Skin of body (tissue), 1 donor: ENCODE measurements at regions not wholly inside any gene's neighbourhood (a gene's known extent, or its start where the extent isn't known, plus 50 kb on each side); places are given as distances from the start of the nearest gene placed in this dataset.
"Not testable (repeated sequence)": the region's sequence is repeated elsewhere in the genome, so short reads cannot be mapped to it uniquely, and the experiment has no call there.

Experiments used
- DNase-seq: peaks from one replicate; lab custom pipeline; 2025; lab: John Stamatoyannopoulos, UW

DNA sequence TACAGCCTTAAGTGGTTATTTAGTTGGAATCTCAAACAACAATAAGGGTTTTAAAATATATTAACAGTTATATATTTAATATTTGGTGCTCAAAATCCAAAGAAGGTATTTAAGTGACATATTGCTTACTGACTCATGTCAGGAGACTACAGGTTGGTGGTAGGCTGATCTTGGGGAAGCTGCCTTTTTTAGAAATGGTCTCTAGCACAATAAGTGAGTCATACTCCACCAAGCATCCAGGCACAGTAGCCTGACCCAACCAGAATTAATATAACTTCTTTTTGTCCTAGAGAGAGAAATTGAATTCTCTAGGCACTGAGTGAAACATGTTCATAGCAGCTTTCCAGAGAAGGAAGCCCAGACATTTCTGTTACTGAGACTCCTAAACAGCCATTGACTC lies 868.5 kb upstream of the TENM4 start:
- DNase-seq: no peak

DNA sequence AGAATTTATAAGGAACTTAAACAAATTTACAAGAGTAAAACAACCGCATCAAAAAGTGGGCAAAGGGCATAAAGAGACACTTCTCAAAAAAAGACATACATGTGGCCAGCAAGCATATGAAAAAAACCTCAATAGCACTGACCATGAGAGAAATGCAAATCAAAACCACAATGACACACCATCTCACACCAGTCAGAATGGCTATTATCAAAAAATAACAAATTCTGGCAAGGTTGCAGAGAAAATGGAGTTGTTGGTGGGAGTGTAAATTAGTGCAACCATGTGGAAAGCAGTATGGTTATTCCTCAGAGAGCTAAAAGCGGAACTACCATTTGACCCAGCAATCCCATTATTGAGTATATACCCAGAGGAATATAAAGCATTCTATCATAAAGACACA lies 866.8 kb upstream of the TENM4 start:
- DNase-seq: no peak

DNA sequence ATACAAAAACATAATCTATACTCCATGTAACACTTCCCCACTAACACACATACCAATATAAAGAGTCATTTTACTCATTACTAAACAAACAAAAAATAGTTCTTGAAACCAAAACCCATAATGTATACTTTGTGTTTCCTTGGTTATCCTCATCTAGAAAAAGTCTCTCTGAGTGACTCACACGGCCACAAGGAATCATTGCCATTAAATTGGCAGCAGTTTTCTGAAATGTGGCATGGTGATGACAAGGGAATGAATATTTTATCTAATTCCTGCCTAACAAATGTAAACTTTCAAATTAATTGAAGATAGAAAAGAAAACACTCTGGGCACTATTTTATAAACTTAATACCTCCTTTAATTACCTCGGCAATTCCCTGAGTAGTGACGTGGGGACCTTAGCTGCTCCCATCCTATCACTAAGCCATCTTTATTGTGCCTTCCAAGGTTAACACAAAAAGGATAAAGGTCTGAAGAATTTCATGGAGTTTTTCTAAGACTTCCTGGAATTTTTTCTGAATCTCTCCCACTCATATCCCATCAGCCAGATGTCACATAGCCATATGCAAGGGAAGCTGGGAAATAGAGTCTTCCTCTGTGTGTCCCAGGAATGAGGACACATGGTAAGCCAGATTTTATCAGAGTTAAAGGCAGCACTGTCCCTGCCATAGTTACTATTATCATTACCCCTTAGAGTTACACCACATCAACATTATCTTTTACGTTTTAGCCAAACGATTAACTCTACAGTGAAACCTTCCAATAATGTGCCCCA lies 857.2 kb upstream of the TENM4 start:
- no peak for DNase-seq

DNA sequence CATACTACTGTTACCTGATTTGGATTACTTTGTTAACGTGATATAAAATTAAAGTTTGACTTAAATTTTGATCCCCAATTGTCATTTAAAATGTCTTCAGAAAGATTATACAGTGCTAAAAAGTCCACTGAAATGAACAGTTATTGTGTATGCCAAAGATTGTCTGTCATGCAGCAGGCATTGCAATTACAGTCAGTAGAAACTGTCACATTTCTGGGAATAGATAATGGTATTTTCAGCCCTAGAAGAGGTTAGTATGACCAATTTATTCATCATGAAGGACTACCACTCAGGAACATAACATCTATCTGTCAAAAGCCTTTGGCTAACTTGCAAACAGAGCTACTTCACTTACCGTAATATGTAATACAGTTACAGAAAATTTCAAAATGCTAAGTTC lies 852.5 kb upstream of the TENM4 start:
- no peak for DNase-seq

DNA sequence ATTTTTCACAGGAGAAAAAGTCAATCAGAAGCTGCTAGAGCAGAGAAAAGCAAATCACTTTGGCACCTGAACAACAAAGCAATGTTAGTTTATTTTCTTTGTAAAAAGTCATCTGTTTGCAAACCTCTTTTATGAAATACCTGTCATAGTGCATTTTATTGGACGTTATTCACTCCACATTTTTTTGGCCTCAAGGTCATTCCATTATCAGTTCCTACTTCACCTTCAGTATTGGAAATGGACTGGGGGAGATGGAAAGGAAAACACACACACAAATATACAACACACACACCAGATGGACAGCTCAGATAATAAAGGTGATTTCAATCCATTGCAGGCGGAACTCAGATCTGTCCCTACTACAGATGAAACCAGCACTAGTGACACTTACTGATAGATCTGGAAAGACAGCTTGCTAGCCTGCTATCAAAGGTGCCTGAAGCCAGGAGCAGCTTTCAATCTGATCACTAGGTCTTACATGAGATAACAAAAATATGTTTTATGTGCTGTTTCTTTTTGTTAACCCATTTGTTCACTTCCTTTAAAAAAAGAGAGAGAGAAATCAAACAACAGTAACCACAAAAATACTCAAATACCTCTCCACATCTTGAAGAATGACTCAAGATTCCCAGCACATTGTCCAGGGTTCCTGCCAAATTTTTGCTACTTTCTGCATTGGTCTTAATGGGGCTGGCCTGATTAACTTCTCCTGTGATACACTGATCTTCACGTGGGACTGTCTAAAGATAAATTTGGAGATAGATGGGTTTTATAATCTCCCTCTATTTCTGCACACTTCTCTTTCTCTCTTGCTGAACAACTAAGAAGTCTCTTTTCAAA lies 844.3 kb upstream of the TENM4 start:
- no peak for DNase-seq

DNA sequence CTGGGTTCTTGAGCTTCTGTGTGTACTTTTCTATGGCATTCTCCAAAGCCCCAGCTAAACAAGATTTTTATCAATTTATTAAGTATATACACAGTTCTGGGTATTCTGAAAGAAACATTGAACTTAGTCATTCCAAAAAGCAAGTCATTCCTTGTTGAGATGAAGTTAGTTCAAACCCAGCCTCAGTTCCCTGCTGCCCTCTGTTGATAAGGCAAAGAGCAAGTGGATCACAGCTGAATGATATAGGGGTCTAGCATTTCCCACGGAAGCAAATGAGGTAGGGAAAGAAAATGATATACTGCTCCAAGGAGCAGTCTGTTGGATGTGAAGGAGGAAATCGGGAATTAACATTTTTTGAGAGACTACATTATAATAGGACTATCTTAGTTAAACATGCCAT lies 841.8 kb upstream of the TENM4 start:
- DNase-seq: no peak

DNA sequence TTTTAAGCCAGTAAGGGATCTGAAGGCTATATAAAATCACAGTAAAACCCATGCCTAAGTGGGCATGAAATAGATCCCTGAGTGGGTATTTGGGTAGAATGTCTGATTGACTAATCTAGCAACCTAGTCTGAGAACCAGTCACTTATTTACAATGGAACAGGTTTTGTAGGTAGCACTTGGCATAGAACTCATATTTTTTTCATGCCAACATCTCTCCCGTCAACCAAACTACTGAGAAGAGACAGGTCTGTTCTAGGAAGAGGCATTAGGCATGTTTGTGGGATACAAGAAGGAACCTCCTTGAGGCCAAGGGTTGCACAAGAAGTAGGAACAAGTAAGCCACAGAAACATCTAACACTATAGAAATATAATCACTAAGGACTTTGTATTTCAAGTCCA lies 840.4 kb upstream of the TENM4 start:
- no peak for DNase-seq

DNA sequence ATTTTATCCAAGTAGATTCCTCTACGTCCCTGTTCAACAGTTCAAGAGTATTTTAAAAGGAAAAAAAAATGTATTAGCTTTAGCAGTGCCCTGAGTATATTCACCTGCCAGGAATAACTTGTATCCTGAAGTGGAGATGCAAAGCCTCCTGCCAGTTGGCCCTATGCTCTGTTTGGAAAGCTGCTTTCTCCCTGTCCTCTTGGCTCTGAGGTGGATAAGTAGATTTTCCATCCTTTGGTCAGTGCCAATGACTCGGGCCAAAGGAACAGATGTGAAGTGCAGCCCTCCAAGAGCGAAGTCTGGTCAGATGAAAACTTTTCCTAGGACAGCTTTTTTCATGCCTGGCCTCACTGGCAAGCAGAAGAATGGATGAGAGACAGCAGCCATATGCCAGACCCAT lies 839.9 kb upstream of the TENM4 start:
- DNase-seq: peak; percentile 38

DNA sequence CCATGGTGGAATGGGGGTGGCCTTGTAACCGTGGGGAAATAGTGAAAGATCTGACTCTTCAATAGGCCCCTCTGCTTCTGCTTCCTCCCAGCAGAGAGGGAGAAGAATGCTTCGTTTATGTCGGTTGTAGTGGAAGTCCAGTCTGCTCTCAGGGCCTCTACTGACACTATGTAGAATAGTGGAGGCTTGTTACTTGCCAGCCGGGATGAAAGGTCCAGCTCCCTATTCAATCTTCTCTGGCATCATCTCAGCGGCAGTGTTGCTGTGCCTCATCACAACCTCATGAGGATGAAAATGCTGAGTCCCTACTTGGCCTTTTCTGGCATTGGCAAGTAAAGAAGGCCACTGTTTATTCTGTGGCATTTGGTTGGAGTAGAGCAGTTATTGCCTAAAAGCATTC lies 820.9 kb upstream of the TENM4 start:
- no peak for DNase-seq

DNA sequence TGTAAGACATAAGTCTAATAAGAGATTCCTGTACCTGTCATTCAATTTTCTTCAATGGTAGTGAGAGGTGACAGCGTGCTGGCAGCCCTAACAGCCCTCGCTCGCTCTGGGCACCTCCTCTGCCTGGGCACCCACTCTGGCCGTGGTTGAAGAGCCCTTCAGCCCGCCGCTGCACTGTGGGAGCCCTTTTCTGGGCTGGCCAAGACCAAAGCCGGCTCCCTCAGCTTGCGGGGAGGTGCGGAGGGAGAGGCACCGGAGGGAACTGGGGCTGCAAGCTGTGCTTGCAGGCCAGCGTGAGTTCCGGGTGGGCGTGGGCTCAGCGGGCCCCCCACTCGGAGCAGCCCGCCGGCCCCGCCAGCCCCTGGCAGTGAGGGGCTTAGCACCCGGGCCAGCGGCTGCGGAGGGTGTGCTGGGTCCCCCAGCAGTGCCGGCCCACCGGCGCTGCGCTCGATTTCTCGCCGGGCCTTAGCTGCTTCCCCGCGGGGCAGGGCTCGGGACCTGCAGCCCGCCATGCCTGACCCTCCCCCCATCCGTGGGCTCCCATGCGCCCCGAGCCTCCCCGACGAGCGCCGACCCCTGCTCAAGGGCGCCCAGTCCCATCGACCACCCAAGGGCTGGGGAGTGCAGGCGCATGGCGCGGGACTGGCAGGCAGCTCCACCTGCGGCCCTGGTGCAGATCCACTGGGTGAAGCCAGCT lies 816.6 kb upstream of the TENM4 start:
- not testable (repeated sequence) for DNase-seq

DNA sequence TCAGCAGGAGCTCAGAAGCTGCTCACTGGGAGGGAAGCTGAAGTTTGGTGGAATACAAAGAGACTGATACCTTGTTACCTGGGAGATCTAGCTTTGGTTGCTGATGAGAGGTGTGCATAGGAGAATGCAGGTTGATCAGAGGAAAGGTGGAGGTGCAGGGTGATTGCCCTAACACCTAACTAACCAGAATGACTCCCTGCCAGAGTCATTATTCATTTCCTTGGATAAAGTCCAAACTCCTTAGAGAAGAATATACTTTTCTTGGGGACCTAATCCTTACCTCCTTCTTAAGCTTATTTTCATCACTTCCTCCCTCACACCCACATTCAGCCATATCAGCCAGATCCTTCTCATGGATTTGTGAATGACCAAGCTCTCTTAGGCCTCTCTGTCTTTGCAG lies 814.2 kb upstream of the TENM4 start:
- DNase-seq: no peak

DNA sequence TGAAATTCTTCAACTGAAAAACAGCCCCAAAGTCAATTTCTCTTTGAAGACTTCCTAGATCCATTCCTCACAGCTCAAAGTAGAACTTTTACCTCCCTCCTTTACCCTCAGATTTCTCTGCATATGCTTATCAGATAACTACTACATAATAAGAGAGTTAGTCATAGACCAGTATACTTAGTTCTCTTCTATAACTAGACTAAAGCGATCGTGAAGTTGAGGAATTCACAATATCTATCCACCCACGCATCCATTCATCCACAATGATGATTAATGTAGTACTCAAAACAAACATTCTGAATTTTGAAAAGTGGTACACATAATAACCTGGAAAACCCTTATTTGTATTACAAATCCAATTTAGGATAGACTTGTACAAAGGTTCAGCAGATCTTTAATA lies 800.9 kb upstream of the TENM4 start:
- DNase-seq: no peak

DNA sequence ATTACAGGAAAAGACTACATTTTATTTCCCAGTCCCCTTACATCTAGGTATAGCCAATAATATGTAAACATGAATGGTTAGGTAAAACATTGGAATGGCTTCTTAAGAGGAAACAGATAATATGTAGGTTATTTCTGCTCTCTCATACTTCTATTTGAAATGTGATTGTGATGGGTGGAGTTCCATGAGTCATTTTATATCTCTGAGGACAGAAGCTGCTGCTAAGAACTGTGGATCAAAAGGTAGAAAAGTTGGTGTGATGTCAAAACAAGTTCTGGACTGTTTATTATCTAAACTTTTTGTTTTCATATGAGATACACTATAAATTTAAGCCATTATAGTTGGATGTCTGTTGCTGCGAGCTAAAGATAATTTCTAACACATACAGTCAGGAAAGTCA lies 799.4 kb upstream of the TENM4 start:
- DNase-seq: no peak

DNA sequence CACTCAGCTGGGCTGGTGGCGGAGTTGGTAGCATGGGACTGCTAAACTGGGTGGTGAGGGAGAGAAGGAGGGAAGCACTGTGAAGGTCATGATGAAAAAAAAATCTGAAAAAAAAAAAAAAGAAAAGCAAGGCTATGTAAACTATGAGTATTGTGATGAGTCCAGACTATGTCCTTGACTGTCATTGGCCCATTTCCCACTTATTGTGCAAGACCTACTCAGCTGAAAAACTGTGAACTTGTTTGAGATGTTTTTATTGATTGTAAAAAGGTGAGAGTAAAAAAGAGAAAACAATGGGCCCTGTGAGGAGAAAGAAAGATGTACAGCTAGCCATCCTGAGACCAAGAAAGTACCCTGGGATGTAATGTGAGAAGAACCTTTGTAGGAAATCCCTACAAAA lies 798.4 kb upstream of the TENM4 start:
- DNase-seq: no peak

DNA sequence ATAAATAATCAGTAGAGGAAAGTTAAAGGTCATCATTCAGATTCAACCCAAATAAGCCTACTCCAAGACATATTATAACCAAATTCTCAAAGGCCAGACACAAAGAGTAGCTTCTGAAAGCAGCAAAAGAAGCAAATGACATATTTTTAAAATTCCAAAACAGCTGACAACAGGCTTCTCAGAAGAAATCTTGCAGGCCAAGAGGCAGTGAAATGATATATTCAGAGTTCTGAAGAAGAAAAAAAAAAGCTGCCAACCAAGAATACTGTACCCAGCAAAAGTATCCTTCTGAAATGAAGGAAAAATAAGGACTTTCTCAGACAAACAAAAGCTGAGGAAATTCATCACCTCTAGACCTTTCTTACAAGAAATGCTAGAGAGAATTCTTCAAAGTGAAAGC lies 787.1 kb upstream of the TENM4 start:
- DNase-seq: no peak

DNA sequence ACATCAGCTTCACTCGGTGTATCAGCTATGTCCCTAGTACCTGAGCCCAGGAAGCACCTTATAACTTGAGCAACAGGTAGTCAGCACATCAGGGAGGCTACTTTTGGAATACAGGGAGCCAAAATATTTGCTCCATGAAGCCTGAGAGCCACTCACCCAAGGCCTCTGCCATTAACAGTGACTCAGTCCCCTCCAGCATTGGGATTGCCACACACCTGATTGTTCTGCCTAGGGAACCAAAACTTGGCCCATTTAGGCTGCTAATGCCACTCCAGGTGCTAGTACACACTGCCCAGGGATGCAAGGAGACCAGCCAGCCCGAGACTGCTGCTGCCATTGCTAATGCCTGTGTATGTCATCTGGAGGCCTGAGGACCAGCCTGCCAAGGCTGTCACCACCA lies 773.6 kb upstream of the TENM4 start:
- no peak for DNase-seq

DNA sequence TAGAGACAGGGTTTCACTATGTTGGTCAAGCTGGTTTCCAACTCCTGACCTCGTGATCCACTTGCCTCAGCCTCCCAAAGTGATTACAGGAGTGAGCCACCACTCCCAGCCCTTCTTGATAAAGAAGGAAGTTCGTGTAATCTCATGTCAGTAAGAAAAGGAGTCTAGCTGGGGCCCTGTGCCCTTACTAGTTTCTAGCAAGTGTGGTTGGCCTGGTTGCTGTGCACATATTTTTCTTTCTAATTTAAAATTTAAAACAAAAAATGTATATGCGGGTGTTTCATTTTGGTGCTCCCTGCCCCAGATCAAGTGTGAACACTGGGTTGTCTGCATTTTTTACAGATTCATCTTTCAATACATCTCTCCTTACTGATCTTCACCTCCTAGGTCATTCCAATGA lies 770.8 kb upstream of the TENM4 start:
- DNase-seq: no peak

DNA sequence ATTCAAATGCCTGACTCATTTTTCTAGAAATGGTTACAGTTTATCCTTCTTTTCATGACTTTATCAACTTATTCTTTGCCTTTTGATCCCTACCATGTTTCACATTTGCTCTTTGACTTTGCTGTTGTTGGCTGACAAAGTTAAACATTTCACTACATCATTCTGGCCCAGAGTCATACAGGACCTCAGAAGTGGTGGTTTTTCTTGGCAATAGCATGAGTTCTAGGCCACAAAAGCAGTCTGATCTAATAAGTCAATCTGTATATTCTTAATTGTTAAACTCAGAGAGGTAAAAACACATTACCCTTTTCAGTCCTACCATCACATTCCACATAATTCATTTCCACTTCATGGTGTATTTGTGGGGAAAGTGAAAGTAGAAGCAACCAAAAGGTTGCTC lies 763.2 kb upstream of the TENM4 start:
- DNase-seq: no peak

DNA sequence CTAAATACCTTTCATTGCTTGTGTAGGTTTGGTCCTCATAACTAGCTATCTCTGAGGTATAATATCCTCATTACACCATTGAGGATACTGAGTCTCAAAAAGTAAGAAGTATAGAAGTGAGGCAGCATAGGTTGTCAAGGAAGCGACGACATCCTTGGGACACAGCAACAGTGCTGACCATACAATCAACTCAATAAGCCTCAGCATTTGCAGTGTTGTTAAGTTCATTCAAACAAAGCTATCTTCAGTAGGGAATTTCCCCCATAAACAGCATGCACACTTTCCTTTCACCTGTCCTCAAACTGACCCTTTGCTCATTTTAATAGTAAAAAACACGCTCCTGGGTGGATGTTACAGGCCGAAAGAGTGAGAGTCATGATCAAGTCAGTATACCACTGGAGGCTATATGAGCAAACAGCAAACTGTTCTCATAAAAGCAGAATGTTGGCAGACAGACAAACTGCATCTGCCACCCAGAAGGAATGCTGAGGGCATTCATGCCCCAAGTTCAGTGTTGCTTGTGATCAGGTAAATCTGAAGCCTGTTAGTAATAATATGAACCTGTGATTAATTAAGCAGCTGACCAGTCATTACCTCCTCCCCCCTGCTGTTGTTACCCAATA lies 756.2 kb upstream of the TENM4 start:
- no peak for DNase-seq

DNA sequence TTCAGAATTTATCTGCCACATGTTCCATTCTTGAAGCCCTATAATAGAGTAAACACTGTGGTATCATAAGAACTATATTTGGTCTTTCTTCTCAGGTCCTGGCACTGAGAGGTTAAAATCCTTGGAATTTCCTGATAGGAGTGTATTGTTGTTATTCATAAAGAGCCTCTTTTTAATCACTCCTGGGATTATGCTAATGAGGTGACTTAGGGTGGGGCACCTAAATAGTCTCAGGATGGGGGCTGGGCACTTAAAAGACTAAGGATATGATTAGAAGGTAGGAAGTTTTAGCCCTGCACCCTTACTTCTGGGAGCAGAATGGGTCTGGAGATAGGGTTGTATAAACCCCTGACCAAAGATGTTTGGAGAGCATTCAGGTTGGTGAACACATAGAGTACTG lies 755.2 kb upstream of the TENM4 start:
- no peak for DNase-seq

DNA sequence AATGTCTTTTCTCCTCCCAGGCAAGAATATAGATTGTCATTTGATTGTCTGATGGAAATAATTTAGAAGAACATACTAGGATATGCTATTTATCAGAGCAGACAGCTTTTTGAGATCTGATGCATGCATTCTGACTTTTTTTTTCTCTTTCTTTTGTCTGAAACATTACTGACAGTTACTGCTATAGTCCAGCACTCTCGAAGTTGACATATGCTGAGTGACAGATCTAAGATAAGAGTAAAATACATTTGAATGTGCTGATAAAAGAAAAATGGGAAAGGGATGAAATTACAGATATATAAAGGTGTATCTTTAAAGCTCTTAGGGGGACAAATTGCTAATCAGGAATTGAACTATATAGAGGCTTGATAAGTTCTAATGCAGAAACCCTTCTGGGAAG lies 753.8 kb upstream of the TENM4 start:
- no peak for DNase-seq

DNA sequence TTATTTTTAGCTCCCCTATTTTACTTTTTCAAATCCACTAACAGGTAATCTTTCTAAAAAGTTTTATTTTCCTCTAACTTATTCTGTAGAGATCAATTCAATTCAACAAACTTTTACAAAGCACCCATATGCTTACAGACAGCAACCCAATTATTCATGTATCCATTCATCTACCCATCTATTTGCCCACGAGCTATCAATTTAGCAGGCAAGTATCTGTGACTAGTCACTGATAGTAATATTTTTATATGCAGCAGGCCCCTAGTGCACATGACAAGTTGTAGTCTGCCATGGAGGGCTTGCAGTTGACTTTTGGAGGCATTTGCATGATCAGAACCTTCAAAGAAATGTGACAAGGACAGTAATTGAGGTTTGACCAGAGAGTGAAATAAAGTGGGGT lies 753.2 kb upstream of the TENM4 start:
- DNase-seq: no peak
